Erythroblast (primary cell): ENCODE measurements at regions not wholly inside any gene's neighbourhood (a gene's known extent, or its start where the extent isn't known, plus 50 kb on each side); places are given as distances from the start of the nearest gene placed in this dataset.

Source experiments
- GATA1 ChIP-seq: IDR thresholded peaks from 2 replicates; pipeline ENCODE4 v1.6.1; 2011; ENCODE audit warnings: low read depth, mild to moderate bottlenecking, control low read depth, low read length, moderate library complexity
- POLR2A ChIP-seq: IDR thresholded peaks from 2 replicates; pipeline ENCODE4 v1.6.1; 2011; ENCODE audit warnings: mild to moderate bottlenecking, low read length

DNA sequence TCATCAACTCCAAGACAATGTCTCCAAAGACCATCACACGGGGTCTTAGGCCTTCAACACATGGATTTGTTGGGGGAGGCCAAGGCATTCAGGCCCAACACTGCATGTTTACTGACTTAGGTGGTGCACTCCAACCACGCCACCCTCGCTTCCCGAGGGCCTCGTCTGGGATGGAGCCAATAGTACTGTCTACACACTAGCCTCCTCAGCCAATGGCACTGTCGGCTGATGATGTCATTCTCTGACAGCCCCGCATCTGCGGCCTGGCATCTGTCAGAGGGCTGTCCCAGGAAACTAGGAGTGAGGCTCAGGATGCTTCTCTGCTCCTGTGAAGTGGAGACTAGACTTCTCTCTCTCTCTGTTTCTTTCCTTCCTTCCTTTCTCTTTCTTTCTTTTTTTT lies 96.6 kb downstream of the TEX26 start:
- TF ChIP-seq POLR2A (no peak), GATA1 (no peak)
